Keratinocyte (primary cell): ENCODE measurements at regions not wholly inside any gene's neighbourhood (a gene's known extent, or its start where the extent isn't known, plus 50 kb on each side); places are given as distances from the start of the nearest gene placed in this dataset.

Source experiments
- EZH2 ChIP-seq: IDR thresholded peaks from one replicate; pipeline ENCODE4 v1.6.1; 2012; ENCODE audit warnings: inconsistent platforms, mild to moderate bottlenecking, low read length, moderate library complexity
- TF ChIP-seq, protein P1 (sequence below), 3 experiments: IDR thresholded peaks in 1 of 3; conservative IDR thresholded peaks in 1 of 3; optimal IDR thresholded peaks in 1 of 3; 2 replicates in 2 of 3; 3 replicates in 1 of 3; pipeline versions ENCODE3 to v1.5.1; 2011; ENCODE audit warnings: low read length in 3 of 3, mild to moderate bottlenecking in 3 of 3, moderate library complexity in 2 of 3, control low read depth in 1 of 3, inconsistent platforms in 1 of 3; ENCODE audit not compliant: insufficient read depth in 2 of 3; ENCODE audit errors: extremely low read depth in 1 of 3

DNA sequence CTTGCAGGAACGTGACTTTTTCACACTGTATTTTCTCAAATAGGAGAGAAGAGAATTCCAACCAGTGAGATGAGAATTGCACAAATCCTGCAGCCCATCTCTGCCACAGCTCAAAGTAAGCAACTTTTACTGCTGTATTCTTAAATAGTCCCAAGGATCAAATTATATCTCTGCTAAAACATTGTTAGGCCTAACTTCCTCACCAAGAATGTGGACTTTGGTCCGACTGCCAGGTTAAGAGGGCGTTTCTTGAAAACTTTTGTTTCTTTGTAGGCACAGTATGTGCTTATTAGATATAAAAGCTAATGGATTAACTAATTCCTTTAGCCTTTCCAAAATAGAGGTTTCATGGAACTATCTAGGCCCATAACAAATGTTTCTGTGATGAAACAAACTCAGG is 61.4 kb upstream of the IFNG-AS1 start:
- TF ChIP-seq, protein P1, sequence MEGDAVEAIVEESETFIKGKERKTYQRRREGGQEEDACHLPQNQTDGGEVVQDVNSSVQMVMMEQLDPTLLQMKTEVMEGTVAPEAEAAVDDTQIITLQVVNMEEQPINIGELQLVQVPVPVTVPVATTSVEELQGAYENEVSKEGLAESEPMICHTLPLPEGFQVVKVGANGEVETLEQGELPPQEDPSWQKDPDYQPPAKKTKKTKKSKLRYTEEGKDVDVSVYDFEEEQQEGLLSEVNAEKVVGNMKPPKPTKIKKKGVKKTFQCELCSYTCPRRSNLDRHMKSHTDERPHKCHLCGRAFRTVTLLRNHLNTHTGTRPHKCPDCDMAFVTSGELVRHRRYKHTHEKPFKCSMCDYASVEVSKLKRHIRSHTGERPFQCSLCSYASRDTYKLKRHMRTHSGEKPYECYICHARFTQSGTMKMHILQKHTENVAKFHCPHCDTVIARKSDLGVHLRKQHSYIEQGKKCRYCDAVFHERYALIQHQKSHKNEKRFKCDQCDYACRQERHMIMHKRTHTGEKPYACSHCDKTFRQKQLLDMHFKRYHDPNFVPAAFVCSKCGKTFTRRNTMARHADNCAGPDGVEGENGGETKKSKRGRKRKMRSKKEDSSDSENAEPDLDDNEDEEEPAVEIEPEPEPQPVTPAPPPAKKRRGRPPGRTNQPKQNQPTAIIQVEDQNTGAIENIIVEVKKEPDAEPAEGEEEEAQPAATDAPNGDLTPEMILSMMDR (optimal IDR thresholded peaks at IDR 0.05 in 1 of 3, IDR thresholded peaks at IDR 0.05 in 1 of 3, conservative IDR thresholded peaks at IDR 0.05 in 1 of 3; ENCODE audit: extremely low read depth in 1 of 3, insufficient read depth in 2 of 3, low read length in 3 of 3), result no peak
- TF ChIP-seq EZH2, result no peak
